Naive thymus-derived CD4-positive, alpha-beta T cell (primary cell): ENCODE measurements at regions not wholly inside any gene's neighbourhood (a gene's known extent, or its start where the extent isn't known, plus 50 kb on each side); places are given as distances from the start of the nearest gene placed in this dataset.
"Not testable (repeated sequence)": the region's sequence is repeated elsewhere in the genome, so short reads cannot be mapped to it uniquely, and the experiment has no call there.

Experiments used
- ATAC-seq: fragments of 150-1000 bp; cut with Tn5 transposase; 2 replicates; pipeline ENCODE4 v1.10.0; 2021; ENCODE audit warnings: mild to moderate bottlenecking, moderate library complexity
- CTCF ChIA-PET: fragments of 350-600 bp; sonication (Branson Sonifier 250); formaldehyde crosslinking; loops from one replicate; lab custom pipeline; 2021; ENCODE audit warnings: antibody characterized with exemption; lab: Charles Lee
- POLR2A ChIA-PET: fragments of 350-600 bp; sonication (Branson Sonifier 250); formaldehyde crosslinking; loops from one replicate; lab custom pipeline; 2021; ENCODE audit warnings: antibody characterized with exemption, inconsistent platforms; lab: Charles Lee
- DNase-seq, 9 donors: peaks; one replicate each; pipeline versions ENCODE4 v3.0.0 to v3.0.0-alpha.2; 2020 to 2022; ENCODE audit warnings: mixed read lengths in 1 of 9
- H3K27ac ChIP-seq: one replicate; pipeline ENCODE4 v1.7.0; 2013; ENCODE audit warnings: mild to moderate bottlenecking, low read depth, low read length, moderate library complexity
- H3K27me3 ChIP-seq, 2 donors: one replicate each; pipeline ENCODE4 v1.7.0; 2013; ENCODE audit warnings: low read length in 2 of 2, mild to moderate bottlenecking in 2 of 2, moderate library complexity in 2 of 2; ENCODE audit not compliant: control insufficient read depth in 2 of 2, insufficient read depth in 2 of 2
- H3K36me3 ChIP-seq, 3 experiments: 1 replicate in 2 of 3; 2 replicates in 1 of 3; pipeline ENCODE4 v1.7.0; 2013; ENCODE audit warnings: low read length in 3 of 3, mild to moderate bottlenecking in 3 of 3, moderate library complexity in 1 of 3; ENCODE audit not compliant: insufficient read depth in 3 of 3, control insufficient read depth in 2 of 3
- H3K4me1 ChIP-seq, 2 donors: one replicate each; pipeline ENCODE4 v1.7.0; 2013; ENCODE audit warnings: low read length in 2 of 2, mild to moderate bottlenecking in 2 of 2, moderate library complexity in 1 of 2; ENCODE audit not compliant: control insufficient read depth in 2 of 2, insufficient read depth in 2 of 2
- H3K4me3 ChIP-seq: 2 replicates; pipeline ENCODE4 v1.7.0; 2013; ENCODE audit warnings: mild to moderate bottlenecking, low read length
- H3K9me3 ChIP-seq, 3 experiments: 1 replicate in 2 of 3; 2 replicates in 1 of 3; pipeline ENCODE4 v1.7.0; 2013; ENCODE audit warnings: low read length in 3 of 3; ENCODE audit not compliant: control insufficient read depth in 2 of 3
- H3K27ac Mint-ChIP-seq, 9 donors: one replicate each; pipeline ENCODE4 v1.8.0; 2020 to 2022; ENCODE audit warnings: mixed read lengths in 9 of 9, mild to moderate bottlenecking in 8 of 9, moderate library complexity in 5 of 9, inconsistent platforms in 2 of 9
- H3K27me3 Mint-ChIP-seq, 5 donors: one replicate each; pipeline ENCODE4 v1.8.0; 2021 to 2022; ENCODE audit warnings: mixed read lengths in 5 of 5, mild to moderate bottlenecking in 1 of 5
- H3K36me3 Mint-ChIP-seq, 5 donors: one replicate each; pipeline ENCODE4 v1.8.0; 2020 to 2022; ENCODE audit warnings: mixed read lengths in 5 of 5, mild to moderate bottlenecking in 3 of 5, inconsistent platforms in 1 of 5
- H3K4me1 Mint-ChIP-seq, 7 donors: one replicate each; pipeline ENCODE4 v1.8.0; 2020 to 2022; ENCODE audit warnings: mixed read lengths in 7 of 7, mild to moderate bottlenecking in 3 of 7, inconsistent platforms in 1 of 7
- H3K4me3 Mint-ChIP-seq, 10 donors: one replicate each; pipeline ENCODE4 v1.8.0; 2020 to 2022; ENCODE audit warnings: mild to moderate bottlenecking in 10 of 10, mixed read lengths in 10 of 10, moderate library complexity in 6 of 10, inconsistent platforms in 2 of 10
- H3K9me3 Mint-ChIP-seq, 11 donors: one replicate each; pipeline ENCODE4 v1.8.0; 2020 to 2022; ENCODE audit warnings: mixed read lengths in 11 of 11, mild to moderate bottlenecking in 4 of 11, inconsistent platforms in 1 of 11, moderate library complexity in 1 of 11
- intact Hi-C, 2 donors: fragments of 100-400 bp; cut with micrococcal nuclease; formaldehyde crosslinking; loops; one replicate each; pipeline ENCODE4 v1.15.1; 2023

- intact Hi-C loops = no loop called here
- no peaks in the 10 kb centered on the region for H3K36me3 ChIP-seq
- peaks cover 0 to 22% (median 8%) of the 10 kb centered on the region in 11 donors for H3K9me3 Mint-ChIP-seq
- no peaks in the 10 kb centered on the region for H3K4me1 ChIP-seq
- H3K4me3 ChIP-seq = no peak overlapping the region
- H3K36me3 Mint-ChIP-seq = peaks cover 0 to 6% (median 0%) of the 10 kb centered on the region in 5 donors
- H3K27ac Mint-ChIP-seq = no peak overlapping the region
- no peak overlapping the region for H3K27ac ChIP-seq
- no peak for DNase-seq
- ChIA-PET CTCF (no interaction called here), POLR2A (interaction anchor here (0.6 kb wide), 1 partner anchor 1801 kb away, joined by 3 read pairs; no protein-coding TSS in a partner anchor)
- H3K4me1 Mint-ChIP-seq = peaks cover 0 to 9% (median 4%) of the 10 kb centered on the region in 7 donors
- no peaks in the 10 kb centered on the region for H3K9me3 ChIP-seq
- ATAC-seq = no peak
- H3K27me3 ChIP-seq = peaks cover 0 to 3% of the 10 kb centered on the region in 2 donors
- peaks cover 21 to 37% (median 34%) of the 10 kb centered on the region in 5 donors for H3K27me3 Mint-ChIP-seq
- H3K4me3 Mint-ChIP-seq = peak overlapping the region in 1 of 10 donors; percentile 85
Measured at GRCh38 chr4:1522606-1523005, 116.4 kb upstream of the NKX1-1 start.

GRCh38 chr4:1521821-1522361 is 115.6 kb upstream of the NKX1-1 start:
- H3K4me3 ChIP-seq = no peak overlapping the region
- Mint-ChIP-seq H3K27ac (no peak overlapping the region), H3K4me1 (peaks cover 0 to 9% (median 4%) of the 10 kb centered on the region in 7 donors), H3K9me3 (peaks cover 0 to 22% (median 8%) of the 10 kb centered on the region in 11 donors), H3K27me3 (peaks cover 21 to 35% (median 29%) of the 10 kb centered on the region in 5 donors), H3K36me3 (peaks cover 0 to 6% (median 0%) of the 10 kb centered on the region in 5 donors), H3K4me3 (peak overlapping the region in 3 of 10 donors; percentile 64 to 85 (median 67))
- ChIA-PET CTCF (no interaction called here), POLR2A (interaction anchor here (0.6 kb wide), 2 partner anchors 175 to 1801 kb away, joined by 3 to 4 read pairs; partner anchors contain the start of gene UVSSA)
- peaks cover 0 to 3% of the 10 kb centered on the region in 2 donors for H3K27me3 ChIP-seq
- no peaks in the 10 kb centered on the region for H3K36me3 ChIP-seq
- no peaks in the 10 kb centered on the region for H3K9me3 ChIP-seq
- no peaks in the 10 kb centered on the region for H3K4me1 ChIP-seq
- ATAC-seq (no peak), DNase-seq (no peak)
- intact Hi-C loops = no loop called here
- H3K27ac ChIP-seq = no peak overlapping the region

- H3K27ac ChIP-seq, H3K27me3 ChIP-seq, H3K4me1 Mint-ChIP-seq, H3K4me3 ChIP-seq, H3K36me3 ChIP-seq, H3K9me3 ChIP-seq, intact Hi-C loops, H3K36me3 Mint-ChIP-seq, CTCF ChIA-PET, H3K4me1 ChIP-seq: not testable (repeated sequence)
- Mint-ChIP-seq H3K27ac (peak overlapping the region in 1 of 9 donors; percentile 55), H3K27me3 (peaks cover 22 to 39% (median 31%) of the 10 kb centered on the region in 5 donors), H3K4me3 (peak overlapping the region; percentile 36 to 85 (median 66)), H3K9me3 (peaks cover 0 to 22% (median 8%) of the 10 kb centered on the region in 11 donors)
- ATAC-seq (peak; percentile 55), DNase-seq (peak in 3 of 9 donors; percentile 15 to 31 (median 21))
- POLR2A ChIA-PET = interaction anchor here (0.6 kb wide), 1 partner anchor 174 kb away, joined by 4 read pairs; the partner anchor contains the start of gene UVSSA
Measured at GRCh38 chr4:1520795-1521576, 114.7 kb upstream of the NKX1-1 start.

- peaks cover 0 to 13% (median 0%) of the 10 kb centered on the region in 11 donors for H3K9me3 Mint-ChIP-seq
- peak overlapping the region; percentile 40 to 85 (median 70) for H3K4me3 Mint-ChIP-seq
- ChIA-PET POLR2A (no interaction called here), CTCF (no interaction called here)
- DNase-seq (no peak), ATAC-seq (no peak)
- no peak overlapping the region for H3K27ac Mint-ChIP-seq
- no peak overlapping the region for H3K4me3 ChIP-seq
- intact Hi-C loops = no loop called here
- no peaks in the 10 kb centered on the region for H3K4me1 ChIP-seq
- peaks cover 20 to 30% (median 21%) of the 10 kb centered on the region in 5 donors for H3K27me3 Mint-ChIP-seq
- no peaks in the 10 kb centered on the region for H3K9me3 ChIP-seq
- H3K4me1 Mint-ChIP-seq = peaks cover 0 to 9% (median 4%) of the 10 kb centered on the region in 7 donors
- H3K27ac ChIP-seq = no peak overlapping the region
- H3K36me3 Mint-ChIP-seq = peaks cover 0 to under 1% (median 0%) of the 10 kb centered on the region in 5 donors
- H3K27me3 ChIP-seq = peaks cover 0 to 3% of the 10 kb centered on the region in 2 donors
- no peaks in the 10 kb centered on the region for H3K36me3 ChIP-seq
Measured at GRCh38 chr4:1519787-1520661, 113.8 kb upstream of the NKX1-1 start.

GRCh38 chr4:1518997-1519700 is 112.9 kb upstream of the NKX1-1 start:
- ATAC-seq (no peak), DNase-seq (no peak)
- peak overlapping the region in 4 of 10 donors; percentile 36 to 78 (median 72) for H3K4me3 Mint-ChIP-seq
- H3K27me3 Mint-ChIP-seq = peaks cover 19 to 24% (median 20%) of the 10 kb centered on the region in 5 donors
- H3K4me3 ChIP-seq = no peak overlapping the region
- no peak overlapping the region for H3K27ac ChIP-seq
- no peaks in the 10 kb centered on the region for H3K4me1 ChIP-seq
- H3K36me3 Mint-ChIP-seq = no peaks in the 10 kb centered on the region
- H3K4me1 Mint-ChIP-seq = peaks cover 0 to 9% (median 4%) of the 10 kb centered on the region in 7 donors
- ChIA-PET POLR2A (no interaction called here), CTCF (no interaction called here)
- no peaks in the 10 kb centered on the region for H3K9me3 ChIP-seq
- H3K27ac Mint-ChIP-seq = no peak overlapping the region
- no peaks in the 10 kb centered on the region for H3K36me3 ChIP-seq
- peaks cover 0 to 6% (median 0%) of the 10 kb centered on the region in 11 donors for H3K9me3 Mint-ChIP-seq
- intact Hi-C loops = no loop called here
- peaks cover 0 to 3% of the 10 kb centered on the region in 2 donors for H3K27me3 ChIP-seq
